ENCODE measurements at regions not wholly inside any gene's neighbourhood (a gene's known extent, or its start where the extent isn't known, plus 50 kb on each side); places are given as distances from the start of the nearest gene placed in this dataset.

DNA sequence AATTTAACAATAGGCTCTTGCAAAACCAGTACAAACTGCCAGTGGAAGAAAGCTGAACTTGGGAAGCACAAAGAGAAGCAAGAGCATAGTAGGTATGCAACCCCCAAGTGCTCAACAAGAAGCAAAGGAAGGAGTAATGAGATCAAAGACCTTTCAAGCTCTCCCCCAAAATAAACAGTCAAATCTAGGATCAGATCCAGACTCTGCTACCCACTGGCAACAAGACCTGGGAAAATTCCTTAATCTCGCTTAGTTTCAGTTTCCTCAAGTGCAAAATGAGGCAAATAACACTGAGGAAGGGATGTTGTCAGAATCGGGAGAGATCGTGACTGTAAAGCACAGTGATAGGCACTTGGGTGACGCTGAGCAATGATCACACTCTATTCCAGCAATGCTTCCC is 329.2 kb downstream of the TNS1 start:
- intact Hi-C loops (cut with DNase I) = no loop called here
- 73 to 85% methylated on average over 4 of the region's 4 CpGs for WGBS, 2 donors

DNA sequence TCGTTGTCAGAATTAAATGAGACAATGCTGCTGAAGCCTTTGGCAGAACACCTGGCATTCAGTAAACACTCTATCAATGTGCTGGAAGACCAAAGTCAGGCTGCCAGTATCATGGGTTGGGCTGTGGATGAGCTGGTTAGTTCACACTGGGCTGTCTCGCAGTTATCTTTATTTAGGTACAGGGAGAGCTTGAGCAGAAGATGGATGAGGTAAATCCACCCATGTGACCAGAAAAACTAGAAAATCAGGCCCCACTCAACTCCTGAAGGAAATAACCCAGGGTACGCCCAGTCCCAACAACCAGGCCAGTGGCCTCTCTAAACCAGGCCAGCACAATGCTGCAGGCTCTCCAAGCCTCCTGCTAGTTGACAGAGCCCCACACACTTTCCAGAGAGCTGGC is 330.3 kb downstream of the TNS1 start:
- ATAC-seq (peak in 1 of 8 donors; percentile 27), DNase-seq (no peak)
- Histone ChIP-seq H3K27ac (no peak overlapping the region), H3K4me3 (no peak overlapping the region), H3K9me3 (no peaks in the 10 kb centered on the region), H3K4me1 (peaks cover 0 to 10% (median 0%) of the 10 kb centered on the region in 9 donors), H3K27me3 (no peaks in the 10 kb centered on the region), H3K36me3 (no peaks in the 10 kb centered on the region)
- WGBS, 2 donors = 93 to 95% methylated on average over 3 of the region's 3 CpGs
- intact Hi-C loops (cut with DNase I) = no loop called here
- TF ChIP-seq, protein P1, sequence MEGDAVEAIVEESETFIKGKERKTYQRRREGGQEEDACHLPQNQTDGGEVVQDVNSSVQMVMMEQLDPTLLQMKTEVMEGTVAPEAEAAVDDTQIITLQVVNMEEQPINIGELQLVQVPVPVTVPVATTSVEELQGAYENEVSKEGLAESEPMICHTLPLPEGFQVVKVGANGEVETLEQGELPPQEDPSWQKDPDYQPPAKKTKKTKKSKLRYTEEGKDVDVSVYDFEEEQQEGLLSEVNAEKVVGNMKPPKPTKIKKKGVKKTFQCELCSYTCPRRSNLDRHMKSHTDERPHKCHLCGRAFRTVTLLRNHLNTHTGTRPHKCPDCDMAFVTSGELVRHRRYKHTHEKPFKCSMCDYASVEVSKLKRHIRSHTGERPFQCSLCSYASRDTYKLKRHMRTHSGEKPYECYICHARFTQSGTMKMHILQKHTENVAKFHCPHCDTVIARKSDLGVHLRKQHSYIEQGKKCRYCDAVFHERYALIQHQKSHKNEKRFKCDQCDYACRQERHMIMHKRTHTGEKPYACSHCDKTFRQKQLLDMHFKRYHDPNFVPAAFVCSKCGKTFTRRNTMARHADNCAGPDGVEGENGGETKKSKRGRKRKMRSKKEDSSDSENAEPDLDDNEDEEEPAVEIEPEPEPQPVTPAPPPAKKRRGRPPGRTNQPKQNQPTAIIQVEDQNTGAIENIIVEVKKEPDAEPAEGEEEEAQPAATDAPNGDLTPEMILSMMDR (IDR thresholded peaks at IDR 0.05) = no peak

More for the DNA sequence above, 329.2 kb downstream of the TNS1 start:
- H3K4me3 ChIP-seq = no peak overlapping the region
- DNase-seq (no peak), ATAC-seq (no peak)
- H3K27me3 ChIP-seq = no peaks in the 10 kb centered on the region
- TF ChIP-seq, protein P1 (IDR thresholded peaks at IDR 0.05) = no peak
- H3K27ac ChIP-seq = no peak overlapping the region
- H3K36me3 ChIP-seq = no peaks in the 10 kb centered on the region
- H3K4me1 ChIP-seq = peaks cover 0 to 5% (median 0%) of the 10 kb centered on the region in 9 donors
- no peaks in the 10 kb centered on the region for H3K9me3 ChIP-seq

DNA sequence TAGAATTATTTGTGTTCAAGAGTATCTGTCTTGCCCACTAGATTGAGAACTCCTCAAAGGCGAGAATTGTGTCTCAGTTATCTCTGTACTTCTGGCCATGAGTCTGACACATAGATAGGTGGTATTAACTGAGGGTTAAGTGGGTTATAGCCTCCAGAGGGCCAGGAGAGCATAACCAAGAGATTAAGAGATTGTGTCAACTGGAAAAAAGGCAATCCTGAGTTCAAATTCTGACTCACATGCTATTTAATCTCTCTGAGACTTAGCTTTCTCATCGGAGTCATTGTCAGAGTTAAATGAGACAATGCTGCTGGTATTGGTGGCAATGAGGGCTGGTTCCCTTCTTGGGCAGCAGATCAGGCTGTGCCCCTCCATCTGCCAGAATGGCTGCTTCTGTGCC is 330.9 kb downstream of the TNS1 start:
- ATAC-seq (no peak), DNase-seq (no peak)
- Histone ChIP-seq H3K36me3 (no peaks in the 10 kb centered on the region), H3K27me3 (no peaks in the 10 kb centered on the region), H3K9me3 (no peaks in the 10 kb centered on the region), H3K27ac (no peak overlapping the region), H3K4me3 (no peak overlapping the region), H3K4me1 (peaks cover 0 to 16% (median 3%) of the 10 kb centered on the region in 9 donors)
- intact Hi-C loops (cut with DNase I) = no loop called here
- TF ChIP-seq, protein P1 (IDR thresholded peaks at IDR 0.05) = no peak
- WGBS, 2 donors = 43 to 67% methylated on average over 2 of the region's 2 CpGs

DNA sequence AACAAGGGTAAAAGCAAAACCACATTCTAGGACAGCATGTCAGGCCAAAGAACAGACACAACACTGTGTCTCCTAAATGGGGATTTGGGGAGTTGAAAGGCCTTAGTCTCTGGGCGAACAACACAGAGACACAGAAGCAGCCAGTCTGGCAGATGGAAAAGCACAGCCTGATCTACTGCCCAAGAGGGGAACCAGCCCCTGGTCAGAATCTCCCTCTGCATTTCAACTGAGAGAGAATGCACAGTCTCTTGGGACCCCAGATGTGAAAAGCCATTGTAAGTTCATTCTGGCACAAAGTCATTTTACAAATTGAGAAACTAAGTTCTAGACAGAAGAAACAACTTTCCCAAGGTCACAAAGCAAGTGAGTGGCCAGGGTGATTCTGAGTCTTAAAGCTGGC is 331.7 kb downstream of the TNS1 start:
- H3K27ac ChIP-seq = no peak overlapping the region
- WGBS, 2 donors = 68 to 83% methylated on average over 1 of the region's 1 CpG
- intact Hi-C loops (cut with DNase I) = no loop called here
- H3K27me3 ChIP-seq = no peaks in the 10 kb centered on the region
- H3K36me3 ChIP-seq = no peaks in the 10 kb centered on the region
- H3K4me3 ChIP-seq = no peak overlapping the region
- ATAC-seq = no peak
- H3K4me1 ChIP-seq = peaks cover 0 to 21% (median 7%) of the 10 kb centered on the region in 9 donors
- DNase-seq = no peak
- H3K9me3 ChIP-seq = no peaks in the 10 kb centered on the region
- TF ChIP-seq, protein P1 (IDR thresholded peaks at IDR 0.05) = no peak
